GM19372 (cell line): ENCODE measurements at regions not wholly inside any gene's neighbourhood (a gene's known extent, or its start where the extent isn't known, plus 50 kb on each side); places are given as distances from the start of the nearest gene placed in this dataset.
"Not testable (repeated sequence)": the region's sequence is repeated elsewhere in the genome, so short reads cannot be mapped to it uniquely, and the experiment has no call there.

Source experiments
- ATAC-seq: cut with Tn5 transposase; IDR thresholded peaks from one replicate; pipeline ENCODE4 v1.9.1; 2021; ENCODE audit warnings: mild to moderate bottlenecking, low read depth, moderate library complexity; ENCODE audit not compliant: unreplicated experiment

DNA sequence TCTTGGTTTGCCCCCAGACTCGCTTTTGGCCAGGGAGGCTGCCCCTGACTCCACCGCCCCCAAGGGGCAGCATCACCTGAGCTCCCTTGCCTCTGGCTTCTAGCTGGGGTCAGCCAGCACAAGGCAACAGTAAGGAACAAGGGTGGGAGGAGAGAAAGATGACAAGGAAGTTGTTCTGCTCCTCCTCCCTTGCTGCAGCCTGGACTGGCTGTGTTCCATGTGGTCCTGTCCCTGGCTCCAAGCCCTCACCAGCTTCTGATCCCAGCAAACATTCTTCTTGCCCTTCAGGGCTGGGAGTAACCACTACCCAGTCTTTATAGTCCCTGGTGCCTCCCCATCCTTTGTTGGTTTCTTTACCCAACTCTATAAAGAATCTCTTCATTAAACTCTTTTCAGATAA is 100.3 kb upstream of the SPIN1 start:
- ATAC-seq = no peak

DNA sequence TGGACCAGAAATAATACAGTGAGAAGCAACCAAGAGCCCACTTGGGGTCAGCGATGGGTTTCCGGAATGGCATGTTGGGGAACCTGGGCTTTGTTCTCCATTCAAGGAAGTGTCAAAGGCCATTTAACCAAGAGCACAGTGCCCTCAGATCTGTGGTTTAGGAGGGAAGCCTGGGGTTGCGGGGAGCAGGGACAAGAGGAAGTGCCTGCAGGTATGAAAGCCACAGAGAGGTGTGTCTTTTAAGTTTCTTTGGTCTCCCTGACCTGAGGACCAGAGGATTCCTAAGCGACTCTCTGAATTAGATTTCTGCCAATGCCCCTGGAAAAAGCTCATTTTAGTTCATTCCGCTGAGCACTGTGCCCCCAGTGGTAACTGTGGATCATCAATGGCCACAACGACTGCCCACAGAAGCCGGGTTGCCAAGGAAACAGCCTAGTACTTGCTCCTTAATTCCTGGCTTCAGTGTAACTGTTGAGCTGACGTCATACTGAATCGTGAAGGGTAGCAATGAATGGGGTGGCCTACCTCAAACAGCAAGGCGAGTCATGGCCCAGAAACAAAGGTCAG is 107.3 kb upstream of the SPIN1 start:
- no peak for ATAC-seq

GRCh38 chr9:88278036-88278435 is 110.2 kb upstream of the SPIN1 start:
- no peak for ATAC-seq

DNA sequence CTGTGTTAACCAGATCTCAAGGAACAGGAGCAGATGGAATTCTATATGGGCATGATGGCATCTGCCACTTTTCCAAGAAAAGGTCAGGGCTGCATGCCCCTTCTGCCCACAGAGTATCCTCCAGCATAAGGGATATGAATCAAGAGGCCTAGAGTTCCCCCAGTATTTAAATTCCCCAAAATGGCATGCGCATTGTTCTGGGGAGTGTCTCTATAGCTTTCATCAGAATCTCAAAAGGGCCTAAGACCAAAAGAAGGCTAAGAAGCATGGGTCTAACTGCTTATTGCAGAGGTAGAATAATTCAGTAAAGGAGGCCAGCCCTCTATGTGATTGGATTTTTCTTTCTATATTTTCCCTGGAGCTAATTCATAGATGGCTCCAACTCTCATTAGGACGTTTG is 114.2 kb upstream of the SPIN1 start:
- ATAC-seq = no peak

- no peak for ATAC-seq
Observed at GRCh38 chr9:88272986-88273385, 115.3 kb upstream of the SPIN1 start.

DNA sequence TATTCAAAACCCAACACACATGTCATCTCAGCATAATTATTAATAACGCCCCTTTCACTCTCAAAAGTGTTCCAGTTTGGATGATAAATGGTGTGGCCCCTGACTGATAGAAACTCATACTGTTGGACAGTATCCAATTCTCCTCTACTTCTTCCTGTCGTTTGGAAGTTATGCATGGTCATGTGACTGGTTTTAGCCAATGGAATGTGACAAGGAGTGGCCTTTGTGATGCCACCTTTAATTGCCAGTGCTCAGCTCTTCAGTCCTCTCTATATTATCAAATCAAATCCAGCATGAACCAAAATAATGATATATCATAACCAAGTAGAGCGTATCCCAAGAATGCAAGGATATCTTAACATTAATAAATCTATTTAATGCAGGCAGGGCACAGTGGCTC is 117.8 kb upstream of the SPIN1 start:
- no peak for ATAC-seq

- no peak for ATAC-seq
Observed at GRCh38 chr9:88268886-88269285, 119.4 kb upstream of the SPIN1 start.

DNA sequence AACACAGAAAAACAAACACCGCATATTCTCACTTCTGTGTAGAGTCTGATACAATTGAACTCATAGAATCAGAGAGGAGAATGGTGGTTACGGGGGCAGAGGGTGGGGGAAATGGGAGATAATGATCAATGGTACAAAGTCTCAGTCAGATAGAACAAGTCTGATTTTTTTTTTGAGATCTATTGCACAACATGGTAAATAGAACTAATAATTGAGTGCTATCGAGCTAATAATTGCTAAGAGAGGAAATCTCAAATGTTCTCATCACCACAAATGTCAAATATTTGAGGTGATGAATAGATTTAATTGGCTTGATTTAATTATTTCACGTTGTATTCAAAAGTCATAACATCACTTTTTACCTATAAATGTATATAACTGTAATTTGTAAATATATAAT is 121.0 kb upstream of the SPIN1 start:
- no peak for ATAC-seq

DNA sequence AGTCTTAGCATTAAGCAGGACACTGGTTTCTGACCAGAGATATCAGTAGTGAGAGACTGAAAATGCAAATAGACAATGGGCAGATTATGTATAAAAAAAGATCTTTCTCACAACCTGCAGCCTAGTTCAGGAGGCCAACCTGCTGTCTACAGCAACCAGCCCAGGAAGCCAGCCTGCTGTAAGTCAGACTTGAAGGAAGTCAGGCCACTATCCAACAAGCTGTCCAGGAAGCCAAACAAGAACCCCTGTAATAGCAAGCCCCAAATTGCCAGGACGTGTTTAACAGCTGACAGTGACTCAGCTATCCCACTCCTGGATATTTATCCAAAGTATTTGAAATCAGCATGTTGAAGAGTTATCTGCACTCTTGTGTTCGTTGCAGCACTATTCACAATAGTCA is 121.8 kb upstream of the SPIN1 start:
- ATAC-seq = no peak

- no peak for ATAC-seq
Observed at GRCh38 chr9:88259001-88259400, 120.7 kb upstream of the SPATA31C2 start.

DNA sequence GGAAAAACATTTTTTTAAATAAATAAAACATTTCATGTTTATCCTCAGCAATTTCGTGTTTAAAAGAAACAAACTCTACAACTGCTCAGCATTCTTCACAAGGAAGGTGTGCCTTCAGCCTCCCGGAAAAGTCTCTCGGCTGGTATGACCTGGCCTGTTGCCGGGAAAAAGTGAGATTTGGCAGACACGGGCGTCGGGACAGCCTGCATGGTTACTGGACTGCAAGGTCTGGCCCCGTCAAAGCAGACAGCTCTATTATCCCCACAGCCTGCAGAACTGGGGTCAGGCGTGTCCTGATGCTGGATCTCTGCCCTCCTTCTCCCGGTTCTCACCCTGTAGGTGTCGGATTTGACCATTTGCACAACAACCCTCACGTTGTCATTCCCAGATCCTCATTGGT is 120.3 kb upstream of the SPATA31C2 start:
- ATAC-seq = no peak

DNA sequence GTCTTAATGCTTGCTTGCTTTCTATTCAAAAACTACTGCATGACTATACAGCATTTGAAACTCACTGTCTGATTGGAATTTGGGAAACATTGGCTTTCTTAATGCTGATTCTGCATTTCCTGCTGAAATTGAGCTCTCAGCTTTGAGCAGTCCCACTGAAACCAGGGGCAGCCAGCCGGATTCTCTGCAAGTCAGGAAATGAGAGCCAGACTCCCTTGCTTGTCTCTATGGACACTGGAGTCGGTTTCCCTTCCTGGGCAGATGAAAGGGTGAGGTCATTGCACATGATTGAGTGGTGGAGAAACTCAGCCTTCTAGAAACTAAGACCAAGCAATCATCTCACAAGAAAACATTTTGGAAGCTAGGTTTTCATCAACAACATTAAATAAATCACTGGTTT is 119.7 kb upstream of the SPATA31C2 start:
- no peak for ATAC-seq

- ATAC-seq = no peak
Observed at GRCh38 chr9:88256216-88256615, 117.9 kb upstream of the SPATA31C2 start.

GRCh38 chr9:88255806-88256205 is 117.5 kb upstream of the SPATA31C2 start:
- not testable (repeated sequence) for ATAC-seq

DNA sequence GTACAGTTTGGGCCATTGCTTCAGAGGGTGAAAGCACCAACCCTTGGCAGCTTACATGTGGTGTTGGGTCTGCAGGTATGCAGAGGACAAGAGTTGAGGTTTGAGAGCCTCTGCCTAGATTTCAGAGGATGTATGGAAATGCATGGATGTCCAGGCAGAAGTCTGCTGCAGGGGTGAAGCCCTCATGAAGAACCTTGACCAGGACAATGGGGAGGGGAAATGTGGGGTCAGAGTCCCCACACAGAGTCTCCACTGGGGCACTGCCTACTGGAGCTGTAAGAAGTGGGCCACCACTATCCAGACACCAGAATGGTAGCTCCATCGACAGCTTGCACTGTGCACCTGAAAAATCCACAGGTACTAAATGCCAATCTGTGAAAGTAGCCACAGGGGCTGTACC is 113.6 kb upstream of the SPATA31C2 start:
- no peak for ATAC-seq

DNA sequence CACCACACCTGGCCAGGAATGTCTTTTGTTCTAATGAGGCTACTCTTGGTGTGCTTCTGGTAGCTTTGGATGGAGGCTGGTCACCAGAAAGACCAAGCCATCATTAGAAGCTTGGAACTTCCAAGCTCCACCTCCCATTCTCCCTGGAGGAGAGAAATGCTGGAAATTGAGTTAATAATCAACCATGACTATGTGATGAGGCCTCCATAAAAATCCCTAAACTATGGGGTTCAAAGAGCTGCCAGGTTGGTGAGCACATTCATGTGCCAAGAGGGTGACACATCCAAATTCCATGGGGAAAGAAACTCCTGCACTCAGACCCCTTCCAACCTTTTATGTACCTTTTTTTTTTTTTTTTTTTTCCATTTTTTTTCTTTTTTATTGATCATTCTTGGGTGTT is 105.5 kb upstream of the SPATA31C2 start:
- ATAC-seq = no peak

- ATAC-seq = no peak
Observed at GRCh38 chr9:88242879-88243278, 104.6 kb upstream of the SPATA31C2 start.

DNA sequence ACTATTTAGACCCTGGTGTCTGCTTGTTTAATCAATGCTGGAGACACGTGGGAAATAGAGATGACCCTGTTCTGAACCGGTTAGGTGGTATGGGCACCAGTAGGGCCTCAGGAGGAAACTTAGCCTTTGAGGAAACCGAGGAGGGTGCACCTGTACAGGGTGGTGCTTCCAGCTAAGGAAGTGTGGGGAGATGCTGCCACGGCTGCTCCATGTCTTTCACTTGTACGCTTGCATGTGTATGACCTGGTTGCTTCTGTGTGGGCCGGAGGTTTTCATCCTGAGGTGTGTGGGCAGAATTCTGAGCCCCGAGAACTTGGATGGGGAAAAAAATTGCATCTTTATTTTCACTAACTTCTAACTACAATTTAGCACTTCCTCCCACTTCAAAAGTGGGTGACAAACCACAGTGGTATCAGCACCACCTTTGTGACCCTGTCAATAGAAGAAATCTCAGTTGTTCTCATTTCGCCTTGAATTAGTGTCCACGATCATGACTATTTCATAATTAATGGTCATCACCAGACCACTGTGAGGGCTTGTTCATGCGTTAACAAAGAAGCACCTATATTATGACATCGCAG is 99.8 kb upstream of the SPATA31C2 start:
- ATAC-seq = no peak

GRCh38 chr9:88237479-88237961 is 99.2 kb upstream of the SPATA31C2 start:
- no peak for ATAC-seq

DNA sequence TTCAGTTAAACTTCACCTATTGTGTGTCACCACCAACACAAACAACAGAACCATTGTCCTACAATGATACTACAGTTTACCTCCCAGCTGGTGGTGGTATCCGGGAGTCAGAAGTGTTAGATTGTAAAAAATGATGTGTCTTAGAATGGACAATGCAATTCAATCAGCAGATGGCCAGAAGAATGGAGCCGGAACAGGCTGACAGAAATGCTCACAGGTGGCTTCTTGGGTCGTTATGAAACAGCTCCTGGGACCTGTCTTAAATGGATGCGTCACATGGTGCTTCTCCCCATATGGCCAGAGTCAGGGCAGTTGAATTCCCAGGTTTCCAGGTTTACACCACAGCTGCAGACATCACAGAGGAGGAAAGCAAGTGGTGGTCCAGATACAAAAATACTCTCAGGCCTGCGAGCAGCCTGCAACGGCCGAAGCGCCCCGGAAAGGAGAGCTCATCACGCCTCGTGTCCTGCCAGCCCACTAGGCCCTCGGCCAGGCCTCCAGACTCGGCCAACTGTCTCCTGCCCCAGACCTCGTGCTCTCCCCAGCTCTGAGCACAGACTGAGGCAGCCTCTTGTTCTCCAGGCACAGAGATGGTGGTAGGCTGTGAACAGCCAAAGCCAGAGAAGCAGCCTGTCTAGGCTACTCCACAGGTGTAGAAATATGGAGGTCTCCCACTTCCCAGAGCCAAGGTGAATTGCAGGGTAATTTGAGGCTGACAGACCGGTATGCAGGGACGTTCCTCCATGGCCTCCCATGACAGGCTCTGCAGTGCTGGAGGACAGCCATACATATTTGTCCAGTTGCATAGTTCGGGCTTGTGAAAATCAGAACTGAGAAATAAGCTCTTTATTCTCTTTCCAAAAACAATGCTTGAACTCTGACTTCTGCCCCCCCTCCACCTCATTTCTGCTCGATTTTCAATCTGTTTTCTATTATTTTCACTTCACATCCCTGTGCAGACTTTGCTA is 98.5 kb upstream of the SPATA31C2 start:
- ATAC-seq = no peak

GRCh38 chr9:88235615-88236014 is 97.3 kb upstream of the SPATA31C2 start:
- ATAC-seq = no peak

DNA sequence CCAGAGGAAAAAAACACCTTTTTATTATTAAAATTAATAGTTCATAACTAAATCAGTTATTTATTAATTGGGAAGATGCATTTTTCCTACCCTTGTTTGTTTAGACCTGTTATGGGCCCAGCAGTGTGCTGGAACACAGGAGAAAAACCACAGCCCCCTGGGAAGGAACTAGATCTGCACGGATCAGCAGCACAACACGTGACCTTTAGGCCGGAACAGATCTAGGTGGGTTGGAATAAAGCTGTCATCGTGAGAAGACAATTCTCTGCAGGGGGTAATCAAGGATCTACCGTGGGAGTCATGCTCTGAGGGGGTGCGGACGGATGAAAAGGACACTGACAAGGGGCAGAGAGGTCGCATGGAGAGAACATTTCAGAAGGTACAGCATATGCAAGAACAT is 95.8 kb upstream of the SPATA31C2 start:
- ATAC-seq = no peak
